Esophagus squamous epithelium (tissue), 5 donors: ENCODE measurements at regions not wholly inside any gene's neighbourhood (a gene's known extent, or its start where the extent isn't known, plus 50 kb on each side); places are given as distances from the start of the nearest gene placed in this dataset.

ENCODE experiments used
- DNase-seq: peaks from one replicate; lab custom pipeline; 2025; lab: John Stamatoyannopoulos, UW
- H3K27ac ChIP-seq, 4 donors: fragments of 200-600 bp; sonication (generic); one replicate each; pipeline ENCODE4 v1.5.1; 2016 to 2019; ENCODE audit warnings: mild to moderate bottlenecking in 1 of 4
- H3K27me3 ChIP-seq, 4 donors: fragments of 200-600 bp; sonication (generic); 1 replicate in 3 of 4; 2 replicates in 1 of 4; pipeline versions ENCODE4 v1.5.1 to v1.6.0; 2017 to 2021; ENCODE audit warnings: antibody characterized with exemption in 1 of 4
- H3K36me3 ChIP-seq, 3 donors: fragments of 200-600 bp; sonication (generic); one replicate each; pipeline ENCODE4 v1.5.1; 2016 to 2019
- H3K4me1 ChIP-seq, 3 donors: fragments of 200-600 bp; sonication (generic); one replicate each; pipeline ENCODE4 v1.5.1; 2017 to 2019
- H3K4me3 ChIP-seq, 4 donors: fragments of 200-600 bp; sonication (generic); 1 replicate in 3 of 4; 2 replicates in 1 of 4; pipeline ENCODE4 v1.5.1; 2016 to 2019; ENCODE audit warnings: mild to moderate bottlenecking in 2 of 4, moderate library complexity in 1 of 4
- H3K9me3 ChIP-seq, 3 donors: fragments of 200-600 bp; sonication (generic); one replicate each; pipeline ENCODE4 v1.5.1; 2016 to 2019
- POLR2A ChIP-seq, 4 donors: fragments of 450-650 bp; IDR thresholded peaks; one replicate each; pipeline ENCODE4 v1.6.1; 2017; ENCODE audit warnings: antibody characterized with exemption in 4 of 4, mild to moderate bottlenecking in 4 of 4, moderate library complexity in 3 of 4
- whole genome bisulfite sequencing, 2 donors: methylation state at CpG; one replicate each; pipeline ENCODE4 v1.1.5; 2018; 5-methylcytosine and 5-hydroxymethylcytosine counted together
- intact Hi-C: fragments of 100-400 bp; cut with DNase I; formaldehyde crosslinking; loops from one replicate; pipeline ENCODE4 v1.15.0; 2022
- TF ChIP-seq, protein P1 (sequence below), 6 experiments: fragments of 450-650 bp in 4 of 6; fragments of 200-600 bp in 2 of 6; sonication (generic) in 2 of 6; IDR thresholded peaks; one replicate each; pipeline ENCODE4 v1.5.1; 2016 to 2019; ENCODE audit warnings: antibody characterized with exemption in 6 of 6, mild to moderate bottlenecking in 4 of 6, moderate library complexity in 4 of 6
- donor health status: DM: yes; HTN: yes; CAD: no.

DNA sequence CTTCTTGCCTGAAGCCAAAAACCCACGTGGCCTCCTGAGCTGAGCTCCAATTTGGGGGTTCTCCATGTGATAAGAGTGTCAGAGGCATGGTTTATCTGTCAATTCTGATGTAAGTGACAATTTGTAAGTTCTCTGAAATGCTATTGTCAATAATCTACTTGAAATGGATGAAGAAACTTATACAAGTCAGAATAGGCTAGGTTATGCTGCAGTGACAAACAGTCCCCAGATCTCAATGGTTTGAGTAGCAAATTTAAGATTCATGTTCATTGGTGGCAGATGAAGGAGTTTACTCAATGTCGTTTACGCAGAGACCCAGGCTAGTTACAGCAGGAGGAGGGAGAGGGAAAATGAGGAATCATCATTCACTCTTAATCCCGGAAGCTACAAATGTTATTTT is 352.4 kb downstream of the KIF16B start:
- H3K27me3 ChIP-seq, result no peaks in the 10 kb centered on the region
- H3K9me3 ChIP-seq, result no peaks in the 10 kb centered on the region
- WGBS, 2 donors, result 75 to 76% methylated on average over 4 of the region's 4 CpGs
- no peak overlapping the region for H3K4me3 ChIP-seq
- TF ChIP-seq, protein P1, sequence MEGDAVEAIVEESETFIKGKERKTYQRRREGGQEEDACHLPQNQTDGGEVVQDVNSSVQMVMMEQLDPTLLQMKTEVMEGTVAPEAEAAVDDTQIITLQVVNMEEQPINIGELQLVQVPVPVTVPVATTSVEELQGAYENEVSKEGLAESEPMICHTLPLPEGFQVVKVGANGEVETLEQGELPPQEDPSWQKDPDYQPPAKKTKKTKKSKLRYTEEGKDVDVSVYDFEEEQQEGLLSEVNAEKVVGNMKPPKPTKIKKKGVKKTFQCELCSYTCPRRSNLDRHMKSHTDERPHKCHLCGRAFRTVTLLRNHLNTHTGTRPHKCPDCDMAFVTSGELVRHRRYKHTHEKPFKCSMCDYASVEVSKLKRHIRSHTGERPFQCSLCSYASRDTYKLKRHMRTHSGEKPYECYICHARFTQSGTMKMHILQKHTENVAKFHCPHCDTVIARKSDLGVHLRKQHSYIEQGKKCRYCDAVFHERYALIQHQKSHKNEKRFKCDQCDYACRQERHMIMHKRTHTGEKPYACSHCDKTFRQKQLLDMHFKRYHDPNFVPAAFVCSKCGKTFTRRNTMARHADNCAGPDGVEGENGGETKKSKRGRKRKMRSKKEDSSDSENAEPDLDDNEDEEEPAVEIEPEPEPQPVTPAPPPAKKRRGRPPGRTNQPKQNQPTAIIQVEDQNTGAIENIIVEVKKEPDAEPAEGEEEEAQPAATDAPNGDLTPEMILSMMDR (IDR thresholded peaks at IDR 0.05), result no peak
- no peak for TF ChIP-seq POLR2A (IDR thresholded peaks at IDR 0.05)
- intact Hi-C loops, result no loop called here
- no peaks in the 10 kb centered on the region for H3K36me3 ChIP-seq
- no peak for DNase-seq
- no peak overlapping the region for H3K27ac ChIP-seq
- no peaks in the 10 kb centered on the region for H3K4me1 ChIP-seq

DNA sequence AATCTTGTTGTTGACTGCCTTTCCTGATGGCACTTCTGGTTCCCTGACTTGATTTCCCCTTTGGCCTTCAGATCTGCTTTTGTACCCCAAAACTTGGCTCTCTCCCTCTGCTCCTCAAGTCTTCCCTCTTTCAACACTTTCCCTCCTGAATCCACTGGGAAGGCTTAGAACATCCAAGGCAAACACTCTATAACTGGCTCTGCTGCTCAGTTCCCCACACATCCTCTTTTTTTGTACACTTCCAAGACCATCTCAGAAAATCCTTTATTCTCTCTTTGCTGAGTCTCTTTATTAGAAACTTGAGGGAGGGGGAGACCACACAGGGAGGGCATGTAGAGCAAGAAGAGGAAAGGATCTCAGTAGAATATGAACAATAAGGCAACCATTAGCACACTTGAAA is 354.1 kb downstream of the KIF16B start:
- TF ChIP-seq, protein P1 (IDR thresholded peaks at IDR 0.05), result no peak
- TF ChIP-seq POLR2A (IDR thresholded peaks at IDR 0.05), result no peak
- no peak for DNase-seq
- Histone ChIP-seq H3K4me3 (no peak overlapping the region), H3K4me1 (no peaks in the 10 kb centered on the region), H3K27me3 (no peaks in the 10 kb centered on the region), H3K27ac (no peak overlapping the region), H3K36me3 (no peaks in the 10 kb centered on the region), H3K9me3 (no peaks in the 10 kb centered on the region)
- intact Hi-C loops, result loop anchor here (10.0 kb wide), 1 partner anchor 54 kb away; no protein-coding TSS in a partner anchor

DNA sequence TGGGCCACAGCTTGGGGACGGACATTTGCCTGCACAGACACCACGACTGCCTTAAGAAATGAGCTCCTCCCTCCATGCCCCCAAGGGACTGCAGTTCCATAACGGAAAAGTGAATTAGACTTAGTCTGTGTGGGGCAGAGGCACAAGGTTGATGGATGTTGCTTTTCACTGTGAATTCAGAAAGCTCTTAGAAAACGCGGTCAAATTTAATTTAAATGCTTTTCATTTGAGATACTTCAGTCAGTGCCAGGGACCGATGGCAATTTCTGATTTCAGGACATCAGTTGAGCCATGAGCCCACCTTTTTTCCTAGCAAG is 356.4 kb downstream of the KIF16B start:
- Histone ChIP-seq H3K36me3 (no peaks in the 10 kb centered on the region), H3K27me3 (no peaks in the 10 kb centered on the region), H3K4me1 (no peaks in the 10 kb centered on the region), H3K4me3 (no peak overlapping the region), H3K9me3 (no peaks in the 10 kb centered on the region), H3K27ac (no peak overlapping the region)
- intact Hi-C loops, result loop anchor here (10.0 kb wide), 1 partner anchor 52 kb away; no protein-coding TSS in a partner anchor
- no peak for TF ChIP-seq POLR2A (IDR thresholded peaks at IDR 0.05)
- TF ChIP-seq, protein P1 (IDR thresholded peaks at IDR 0.05), result no peak
- WGBS, 2 donors, result 59 to 77% methylated on average over 5 to 6 of the region's 6 CpGs
- DNase-seq, result no peak

DNA sequence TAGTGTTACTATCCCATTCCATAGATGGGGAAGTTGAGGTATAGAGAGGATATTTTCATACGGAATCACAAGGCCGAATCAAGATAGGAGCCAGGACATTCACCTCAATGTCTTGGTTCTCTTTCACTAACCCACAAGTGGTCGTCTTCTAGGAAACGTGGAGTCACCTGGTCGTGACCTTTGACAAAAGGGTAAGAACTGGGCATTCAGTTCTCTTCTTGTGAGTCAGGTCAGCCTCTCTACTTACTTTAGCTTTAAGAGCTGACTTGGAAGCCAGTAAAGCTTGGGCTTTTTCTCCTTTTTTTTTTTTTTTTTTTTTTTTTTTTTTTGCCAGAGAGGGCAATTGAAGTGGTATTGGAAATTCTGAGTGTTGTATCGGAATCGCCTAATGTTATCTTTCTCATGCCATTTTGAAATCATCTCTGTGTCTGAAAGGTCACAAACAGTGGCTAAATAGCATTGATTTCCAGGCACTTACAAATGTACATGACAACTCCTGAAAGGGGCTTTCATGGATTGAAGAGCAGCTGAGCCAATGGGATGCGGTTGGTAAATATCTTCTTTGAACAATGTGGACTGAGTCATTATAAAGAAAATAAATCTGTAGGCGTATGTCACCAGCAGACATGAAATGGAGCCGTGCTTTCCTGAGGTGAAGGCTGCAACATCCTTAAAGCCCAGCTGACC is 356.9 kb downstream of the KIF16B start:
- 81 to 82% methylated on average over 10 of the region's 10 CpGs for WGBS, 2 donors
- Histone ChIP-seq H3K27me3 (no peaks in the 10 kb centered on the region), H3K36me3 (no peaks in the 10 kb centered on the region), H3K4me3 (no peak overlapping the region), H3K9me3 (no peaks in the 10 kb centered on the region), H3K27ac (no peak overlapping the region), H3K4me1 (no peaks in the 10 kb centered on the region)
- no peak for DNase-seq
- intact Hi-C loops, result loop anchor here (10.0 kb wide), 1 partner anchor 52 kb away; no protein-coding TSS in a partner anchor
- TF ChIP-seq POLR2A (IDR thresholded peaks at IDR 0.05), result no peak
- TF ChIP-seq, protein P1 (IDR thresholded peaks at IDR 0.05), result no peak

DNA sequence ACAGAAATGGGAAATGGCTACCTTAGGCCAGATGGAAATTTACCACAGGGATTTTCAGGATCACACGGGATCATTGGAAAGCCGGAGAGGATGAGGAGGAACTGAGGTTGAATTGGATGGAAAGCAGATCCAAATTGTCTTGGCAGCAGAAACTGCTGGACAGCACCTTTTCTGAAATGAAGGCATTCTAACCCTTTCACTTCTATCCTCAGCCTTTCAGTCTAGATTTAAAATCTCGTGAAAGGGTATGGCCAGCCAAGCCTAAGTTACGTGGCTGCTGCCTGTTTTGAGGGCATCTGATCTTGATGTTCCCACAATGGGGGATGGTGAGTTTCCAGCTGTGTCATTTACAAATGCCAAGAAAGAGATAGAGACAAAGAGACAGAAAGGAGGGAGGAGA is 358.2 kb downstream of the KIF16B start:
- Histone ChIP-seq H3K4me1 (no peaks in the 10 kb centered on the region), H3K4me3 (no peak overlapping the region), H3K27me3 (no peaks in the 10 kb centered on the region), H3K36me3 (no peaks in the 10 kb centered on the region), H3K9me3 (no peaks in the 10 kb centered on the region), H3K27ac (no peak overlapping the region)
- intact Hi-C loops, result loop anchor here (10.0 kb wide), 1 partner anchor 50 kb away; no protein-coding TSS in a partner anchor
- no peak for DNase-seq
- 42 to 43% methylated on average over 4 of the region's 4 CpGs for WGBS, 2 donors
- TF ChIP-seq POLR2A (IDR thresholded peaks at IDR 0.05), result no peak
- TF ChIP-seq, protein P1 (IDR thresholded peaks at IDR 0.05), result no peak
